Endodermal cell (in vitro differentiated cells): ENCODE measurements at regions not wholly inside any gene's neighbourhood (a gene's known extent, or its start where the extent isn't known, plus 50 kb on each side); places are given as distances from the start of the nearest gene placed in this dataset.

Source experiments
- DNase-seq: peaks from one replicate; pipeline ENCODE4 v3.0.0-alpha.2; 2017
- H3K27ac ChIP-seq: 2 replicates; pipeline ENCODE4 v1.5.1; 2013; ENCODE audit warnings: mild to moderate bottlenecking, low read depth, low read length, moderate library complexity
- H3K27me3 ChIP-seq: 2 replicates; pipeline ENCODE4 v1.6.1; 2013; ENCODE audit warnings: mild to moderate bottlenecking, low read length, moderate library complexity; ENCODE audit not compliant: insufficient read depth, control insufficient read depth, poor library complexity, severe bottlenecking
- H3K36me3 ChIP-seq: 2 replicates; pipeline ENCODE4 v1.7.0; 2013; ENCODE audit warnings: mild to moderate bottlenecking, low read length, moderate library complexity; ENCODE audit not compliant: control insufficient read depth, insufficient read depth
- H3K4me1 ChIP-seq: one replicate; pipeline ENCODE4 v1.7.0; 2013; ENCODE audit warnings: low read length; ENCODE audit not compliant: control insufficient read depth, insufficient read depth
- H3K4me3 ChIP-seq: 2 replicates; pipeline ENCODE4 v1.5.1; 2013; ENCODE audit warnings: mild to moderate bottlenecking, low read length, moderate library complexity
- H3K9ac ChIP-seq: 2 replicates; pipeline ENCODE4 v1.6.1; 2013; ENCODE audit warnings: mild to moderate bottlenecking, low read length, moderate library complexity; ENCODE audit not compliant: poor library complexity, severe bottlenecking; ENCODE audit errors: extremely low read depth
- H3K9me3 ChIP-seq: 2 replicates; pipeline ENCODE4 v1.6.1; 2013; ENCODE audit warnings: mild to moderate bottlenecking, low read length, moderate library complexity; ENCODE audit not compliant: control insufficient read depth
- H3K27ac Mint-ChIP-seq: 2 replicates; pipeline ENCODE4 v1.8.0; 2020; ENCODE audit warnings: mixed read lengths
- H3K27me3 Mint-ChIP-seq: 2 replicates; pipeline ENCODE4 v1.8.0; 2021; ENCODE audit warnings: mild to moderate bottlenecking, mixed read lengths; ENCODE audit not compliant: insufficient read depth
- H3K36me3 Mint-ChIP-seq: 2 replicates; pipeline ENCODE4 v1.8.0; 2020; ENCODE audit warnings: low read depth, mixed read lengths
- H3K4me1 Mint-ChIP-seq: 2 replicates; pipeline ENCODE4 v1.8.0; 2020; ENCODE audit warnings: mixed read lengths
- H3K4me3 Mint-ChIP-seq: 2 replicates; pipeline ENCODE4 v1.8.0; 2020; ENCODE audit warnings: mild to moderate bottlenecking, moderate library complexity, mixed read lengths
- H3K9me3 Mint-ChIP-seq: 2 replicates; pipeline ENCODE4 v1.8.0; 2020; ENCODE audit warnings: mild to moderate bottlenecking, mixed read lengths
- CTCF ChIP-seq: fragments of 200-600 bp; sonication (generic); conservative IDR thresholded peaks from 2 replicates; pipeline ENCODE4 v1.5.0; 2021; ENCODE audit warnings: antibody characterized with exemption, mild to moderate bottlenecking
- WGBS, 2 experiments: methylation state at CpG; one replicate each; pipeline versions ENCODE4 v1.1.5 to v1.1.7; 2013; ENCODE audit warnings: missing lambda C conversion rate in 2 of 2, mixed read lengths in 1 of 2; ENCODE audit not compliant: insufficient coverage in 1 of 2, insufficient read length in 1 of 2; 5-methylcytosine and 5-hydroxymethylcytosine counted together

GRCh38 chr5:119951330-119951934, 322.1 kb downstream of the FAM170A start:
- H3K9ac ChIP-seq = no peak overlapping the region
- peaks cover 19% of the 10 kb centered on the region for H3K9me3 ChIP-seq
- Mint-ChIP-seq H3K27me3 (no peaks in the 10 kb centered on the region), H3K27ac (peak overlapping the region; percentile 32), H3K4me3 (no peak overlapping the region), H3K36me3 (no peaks in the 10 kb centered on the region), H3K9me3 (peaks cover 15% of the 10 kb centered on the region), H3K4me1 (peaks cover 27% of the 10 kb centered on the region)
- H3K4me3 ChIP-seq = no peak overlapping the region
- no peak for TF ChIP-seq CTCF
- no peaks in the 10 kb centered on the region for H3K36me3 ChIP-seq
- peak; percentile 52 for DNase-seq
- H3K27me3 ChIP-seq = no peaks in the 10 kb centered on the region
- H3K4me1 ChIP-seq = peaks cover 8% of the 10 kb centered on the region
- no peak overlapping the region for H3K27ac ChIP-seq
- 67 to 76% methylated on average over 1 to 4 of the region's 4 CpGs for WGBS, 2 experiments

GRCh38 chr5:119953474-119953873, 324.1 kb downstream of the FAM170A start:
- no peak overlapping the region for H3K4me3 Mint-ChIP-seq
- Histone ChIP-seq H3K36me3 (no peaks in the 10 kb centered on the region), H3K27me3 (no peaks in the 10 kb centered on the region), H3K4me1 (peaks cover 8% of the 10 kb centered on the region), H3K9ac (no peak overlapping the region), H3K27ac (no peak overlapping the region), H3K9me3 (peaks cover 19% of the 10 kb centered on the region), H3K4me3 (no peak overlapping the region)
- H3K9me3 Mint-ChIP-seq = peaks cover 15% of the 10 kb centered on the region
- DNase-seq = no peak
- H3K36me3 Mint-ChIP-seq = no peaks in the 10 kb centered on the region
- H3K27me3 Mint-ChIP-seq = no peaks in the 10 kb centered on the region
- no peak for TF ChIP-seq CTCF
- WGBS, 2 experiments = no CpG with 5 or more reads among the region's 1 CpG
- peaks cover 27% of the 10 kb centered on the region for H3K4me1 Mint-ChIP-seq
- H3K27ac Mint-ChIP-seq = no peak overlapping the region

- Histone ChIP-seq H3K36me3 (no peaks in the 10 kb centered on the region), H3K4me3 (no peak overlapping the region), H3K9me3 (peaks cover 19% of the 10 kb centered on the region), H3K4me1 (peaks cover 8% of the 10 kb centered on the region), H3K27ac (no peak overlapping the region), H3K9ac (no peak overlapping the region), H3K27me3 (no peaks in the 10 kb centered on the region)
- Mint-ChIP-seq H3K36me3 (no peaks in the 10 kb centered on the region), H3K9me3 (peaks cover 17% of the 10 kb centered on the region), H3K4me3 (no peak overlapping the region), H3K27me3 (no peaks in the 10 kb centered on the region), H3K27ac (no peak overlapping the region), H3K4me1 (peaks cover 27% of the 10 kb centered on the region)
- TF ChIP-seq CTCF = no peak
- no peak for DNase-seq
Measured at GRCh38 chr5:119954106-119954505, 324.7 kb downstream of the FAM170A start.
